K562 (cell line): ENCODE measurements at regions not wholly inside any gene's neighbourhood (a gene's known extent, or its start where the extent isn't known, plus 50 kb on each side); places are given as distances from the start of the nearest gene placed in this dataset.

Experiments used
- EZH2 ChIP-seq: IDR thresholded peaks from 2 replicates; pipeline ENCODE4 v1.6.1; 2012; ENCODE audit warnings: low read depth, mild to moderate bottlenecking, inconsistent platforms, low read length, borderline replicate concordance
- HMG20B ChIP-seq: fragments of 250-450 bp; sonication (Bioruptor Pico); IDR thresholded peaks from 2 replicates; pipeline ENCODE4 v1.5.0; 2021; ENCODE audit warnings: mild to moderate bottlenecking
- JUN ChIP-seq, 2 experiments: sonication (generic) in 1 of 2; formaldehyde crosslinking in 1 of 2; IDR thresholded peaks; 2 replicates each; pipeline versions ENCODE4 v1.6.1 to v1.8.0; 2012 to 2022; ENCODE audit warnings: borderline replicate concordance in 2 of 2, mild to moderate bottlenecking in 2 of 2, improper control_type of control experiment in 1 of 2, low read depth in 1 of 2, low read length in 1 of 2, missing genetic modification reagents in 1 of 2
- JUNB ChIP-seq: fragments of 450-650 bp; formaldehyde crosslinking; conservative IDR thresholded peaks from 2 replicates; pipeline ENCODE4 v1.4.0; 2020; ENCODE audit warnings: mild to moderate bottlenecking
- NR3C1 ChIP-seq: sonication (generic); formaldehyde crosslinking; IDR thresholded peaks from 2 replicates; pipeline ENCODE4 v1.8.1; 2022; ENCODE audit warnings: missing genetic modification reagents
- RFX5 ChIP-seq: IDR thresholded peaks from 2 replicates; pipeline ENCODE4 v1.6.1; 2011; ENCODE audit warnings: low read depth, mild to moderate bottlenecking, improper control_type of control experiment, low read length
- SIRT6 ChIP-seq: IDR thresholded peaks from one replicate; pipeline ENCODE4 v1.6.1; 2012; ENCODE audit warnings: low read depth, mild to moderate bottlenecking, control low read depth, inconsistent platforms, low read length, moderate library complexity
- ZC3H11A ChIP-seq: IDR thresholded peaks from 2 replicates; pipeline ENCODE4 v1.6.1; 2012; ENCODE audit warnings: low read depth, low read length, improper control_type of control experiment
- ZFP30 ChIP-seq: fragments of 250-450 bp; sonication (Bioruptor Pico); IDR thresholded peaks from 2 replicates; pipeline ENCODE4 v1.8.0; 2022; ENCODE audit warnings: moderate library complexity, mild to moderate bottlenecking, inconsistent platforms, borderline replicate concordance
- ZSCAN29 ChIP-seq: fragments of 450-650 bp; IDR thresholded peaks from 2 replicates; pipeline ENCODE4 v1.6.1; 2017
- TF ChIP-seq, protein P1 (sequence below), 3 experiments: IDR thresholded peaks in 2 of 3; conservative IDR thresholded peaks in 1 of 3; 2 replicates each; pipeline ENCODE4 v1.5.1; 2011 to 2012; ENCODE audit warnings: low read length in 3 of 3, mild to moderate bottlenecking in 3 of 3, control low read depth in 2 of 3, improper control_type of control experiment in 1 of 3, inconsistent platforms in 1 of 3, low read depth in 1 of 3, mixed read lengths in 1 of 3, moderate library complexity in 1 of 3; ENCODE audit not compliant: insufficient read depth in 2 of 3
- TF ChIP-seq, protein P2 (sequence below): fragments of 450-650 bp; formaldehyde crosslinking; IDR thresholded peaks from 2 replicates; pipeline ENCODE4 v1.4.0; 2022; ENCODE audit warnings: missing genetic modification characterization
- TF ChIP-seq, protein P3 (sequence below): sonication (generic); formaldehyde crosslinking; IDR thresholded peaks from 2 replicates; pipeline ENCODE4 v1.9.0; 2022; ENCODE audit warnings: mild to moderate bottlenecking, missing genetic modification reagents

DNA sequence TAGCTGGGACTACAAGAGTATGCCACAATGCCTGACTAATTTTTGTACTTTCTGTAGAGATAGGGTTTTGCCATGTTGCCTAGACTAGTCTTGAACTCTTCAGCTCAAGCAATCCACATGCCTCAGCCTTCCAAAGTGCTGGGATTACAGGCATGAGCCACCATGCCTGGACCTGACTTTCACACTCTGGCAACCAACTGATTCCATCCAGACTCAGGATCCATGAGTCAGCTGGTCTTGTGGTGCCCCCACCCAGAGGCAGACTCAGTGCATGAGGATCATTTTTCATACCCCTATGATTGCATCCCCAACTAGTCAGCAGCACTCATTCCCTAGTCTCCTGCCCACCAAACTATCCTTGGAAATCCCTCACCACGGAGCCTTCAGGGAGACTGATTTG is 375.9 kb downstream of the ANXA1 start:
- no peak for TF ChIP-seq SIRT6
- no peak for TF ChIP-seq NR3C1 (CRISPR knock-in tag)
- no peak for TF ChIP-seq EZH2
- TF ChIP-seq, protein P1, sequence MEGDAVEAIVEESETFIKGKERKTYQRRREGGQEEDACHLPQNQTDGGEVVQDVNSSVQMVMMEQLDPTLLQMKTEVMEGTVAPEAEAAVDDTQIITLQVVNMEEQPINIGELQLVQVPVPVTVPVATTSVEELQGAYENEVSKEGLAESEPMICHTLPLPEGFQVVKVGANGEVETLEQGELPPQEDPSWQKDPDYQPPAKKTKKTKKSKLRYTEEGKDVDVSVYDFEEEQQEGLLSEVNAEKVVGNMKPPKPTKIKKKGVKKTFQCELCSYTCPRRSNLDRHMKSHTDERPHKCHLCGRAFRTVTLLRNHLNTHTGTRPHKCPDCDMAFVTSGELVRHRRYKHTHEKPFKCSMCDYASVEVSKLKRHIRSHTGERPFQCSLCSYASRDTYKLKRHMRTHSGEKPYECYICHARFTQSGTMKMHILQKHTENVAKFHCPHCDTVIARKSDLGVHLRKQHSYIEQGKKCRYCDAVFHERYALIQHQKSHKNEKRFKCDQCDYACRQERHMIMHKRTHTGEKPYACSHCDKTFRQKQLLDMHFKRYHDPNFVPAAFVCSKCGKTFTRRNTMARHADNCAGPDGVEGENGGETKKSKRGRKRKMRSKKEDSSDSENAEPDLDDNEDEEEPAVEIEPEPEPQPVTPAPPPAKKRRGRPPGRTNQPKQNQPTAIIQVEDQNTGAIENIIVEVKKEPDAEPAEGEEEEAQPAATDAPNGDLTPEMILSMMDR (IDR thresholded peaks at IDR 0.05 in 2 of 3, conservative IDR thresholded peaks at IDR 0.05 in 1 of 3; ENCODE audit: insufficient read depth in 2 of 3, low read depth in 1 of 3, low read length in 3 of 3), result no peak
- TF ChIP-seq JUN (IDR thresholded peaks at IDR 0.05; ENCODE audit: borderline replicate concordance, low read depth, low read length), result no peak
- TF ChIP-seq JUN (CRISPR knock-in tag; IDR thresholded peaks at IDR 0.05; ENCODE audit: borderline replicate concordance), result no peak
- TF ChIP-seq, protein P2, sequence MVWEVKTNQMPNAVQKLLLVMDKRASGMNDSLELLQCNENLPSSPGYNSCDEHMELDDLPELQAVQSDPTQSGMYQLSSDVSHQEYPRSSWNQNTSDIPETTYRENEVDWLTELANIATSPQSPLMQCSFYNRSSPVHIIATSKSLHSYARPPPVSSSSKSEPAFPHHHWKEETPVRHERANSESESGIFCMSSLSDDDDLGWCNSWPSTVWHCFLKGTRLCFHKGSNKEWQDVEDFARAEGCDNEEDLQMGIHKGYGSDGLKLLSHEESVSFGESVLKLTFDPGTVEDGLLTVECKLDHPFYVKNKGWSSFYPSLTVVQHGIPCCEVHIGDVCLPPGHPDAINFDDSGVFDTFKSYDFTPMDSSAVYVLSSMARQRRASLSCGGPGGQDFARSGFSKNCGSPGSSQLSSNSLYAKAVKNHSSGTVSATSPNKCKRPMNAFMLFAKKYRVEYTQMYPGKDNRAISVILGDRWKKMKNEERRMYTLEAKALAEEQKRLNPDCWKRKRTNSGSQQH (CRISPR knock-in tag), result no peak
- TF ChIP-seq ZC3H11A, result no peak
- TF ChIP-seq, protein P3, sequence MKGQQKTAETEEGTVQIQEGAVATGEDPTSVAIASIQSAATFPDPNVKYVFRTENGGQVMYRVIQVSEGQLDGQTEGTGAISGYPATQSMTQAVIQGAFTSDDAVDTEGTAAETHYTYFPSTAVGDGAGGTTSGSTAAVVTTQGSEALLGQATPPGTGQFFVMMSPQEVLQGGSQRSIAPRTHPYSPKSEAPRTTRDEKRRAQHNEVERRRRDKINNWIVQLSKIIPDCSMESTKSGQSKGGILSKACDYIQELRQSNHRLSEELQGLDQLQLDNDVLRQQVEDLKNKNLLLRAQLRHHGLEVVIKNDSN, result no peak
- no peak for TF ChIP-seq RFX5
- no peak for TF ChIP-seq ZFP30
- no peak for TF ChIP-seq HMG20B (CRISPR knock-in tag)
- no peak for TF ChIP-seq JUNB
- TF ChIP-seq ZSCAN29, result no peak
